ENCODE measurements at regions not wholly inside any gene's neighbourhood (a gene's known extent, or its start where the extent isn't known, plus 50 kb on each side); places are given as distances from the start of the nearest gene placed in this dataset.

- WGBS (ENCODE audit: insufficient coverage, insufficient replicate concordance, low lambda C conversion rate, missing lambda C conversion rate) = 69% methylated on average over 2 of the region's 2 CpGs
These were observed 61.3 kb upstream of the BICC1 start for GRCh38 chr10:58451193-58451889.

GRCh38 chr10:58453105-58453504, 59.6 kb upstream of the BICC1 start:
- TF ChIP-seq YBX1 (IDR thresholded peaks at IDR 0.05) = no peak
- no peak for TF ChIP-seq BRCA1 (IDR thresholded peaks at IDR 0.05; ENCODE audit: low read depth, low read length)
- TF ChIP-seq ZSCAN29 (IDR thresholded peaks at IDR 0.05) = no peak
- no peak for TF ChIP-seq NBN (IDR thresholded peaks at IDR 0.05)
- no peak for TF ChIP-seq SPI1 (IDR thresholded peaks at IDR 0.05; ENCODE audit: borderline replicate concordance, insufficient read depth, low read depth, low read length)
- POLR2A ChIA-PET = no interaction called here
- in situ Hi-C loops (cut with MboI) = no loop called here
- Histone ChIP-seq H4K20me1 (ENCODE audit: control insufficient read depth, insufficient read depth) (no peaks in the 10 kb centered on the region), H3K27me3 (replicated peaks in 1 of 2; ENCODE audit: control insufficient read depth in 2 of 2, insufficient read depth in 2 of 2, low read length in 1 of 2) (no peaks in the 10 kb centered on the region; a peak in 1 of 4 replicates), H2AFZ (ENCODE audit: control insufficient read depth, low read depth, low read length) (no peak overlapping the region), H3K9me3 (replicated peaks; ENCODE audit: control insufficient read depth, insufficient read depth, low read length) (no peaks in the 10 kb centered on the region), H3K4me1 (ENCODE audit: control insufficient read depth, insufficient read depth, low read length) (no peaks in the 10 kb centered on the region), H3K27ac (ENCODE audit: control insufficient read depth, insufficient read depth) (no peak overlapping the region), H3K79me2 (ENCODE audit: control insufficient read depth, insufficient read depth, low read length) (no peaks in the 10 kb centered on the region), H3K36me3 (ENCODE audit: control insufficient read depth in 2 of 2, insufficient read depth in 2 of 2, low read length in 1 of 2) (no peaks in the 10 kb centered on the region), H3K4me2 (ENCODE audit: control insufficient read depth, insufficient read depth) (no peak overlapping the region), H3K4me3 (no peak overlapping the region), H3K9ac (ENCODE audit: control insufficient read depth, insufficient read depth, low read length) (no peak overlapping the region)
- FAIRE-seq (no peak), DNase-seq (ENCODE audit: low read depth, low spot score) (no peak), ATAC-seq (no peak)
- intact Hi-C loops (cut with micrococcal nuclease; ENCODE audit: unreplicated experiment) = no loop called here
- SMC1A ChIA-PET (ENCODE audit: uncharacterized antibody, unreplicated experiment) = no interaction called here
- 9% methylated on average over 3 of the region's 3 CpGs for WGBS (ENCODE audit: insufficient coverage, insufficient replicate concordance, low lambda C conversion rate, missing lambda C conversion rate)
- no TSS peak for BruUV-seq (replicated peaks)
- RAD21 ChIA-PET (ENCODE audit: unreplicated experiment) = no interaction called here
- CTCF ChIA-PET = no interaction called here

More at GRCh38 chr10:58451193-58451889, 61.3 kb upstream of the BICC1 start:
- CTCF ChIA-PET = interaction anchor here (0.6 kb wide), 1 partner anchor 305 kb away, joined by 4 read pairs; no protein-coding TSS in a partner anchor
- Histone ChIP-seq H3K36me3 (ENCODE audit: control insufficient read depth in 2 of 2, insufficient read depth in 2 of 2, low read length in 1 of 2) (no peaks in the 10 kb centered on the region), H3K27ac (ENCODE audit: control insufficient read depth, insufficient read depth) (no peak overlapping the region), H3K9me3 (replicated peaks; ENCODE audit: control insufficient read depth, insufficient read depth, low read length) (no peaks in the 10 kb centered on the region), H3K9ac (ENCODE audit: control insufficient read depth, insufficient read depth, low read length) (no peak overlapping the region), H4K20me1 (ENCODE audit: control insufficient read depth, insufficient read depth) (no peaks in the 10 kb centered on the region), H3K4me2 (ENCODE audit: control insufficient read depth, insufficient read depth) (no peak overlapping the region), H2AFZ (ENCODE audit: control insufficient read depth, low read depth, low read length) (no peak overlapping the region), H3K27me3 (replicated peaks in 1 of 2; ENCODE audit: control insufficient read depth in 2 of 2, insufficient read depth in 2 of 2, low read length in 1 of 2) (no peaks in the 10 kb centered on the region; a peak in 1 of 4 replicates), H3K4me1 (ENCODE audit: control insufficient read depth, insufficient read depth, low read length) (no peaks in the 10 kb centered on the region), H3K79me2 (ENCODE audit: control insufficient read depth, insufficient read depth, low read length) (no peaks in the 10 kb centered on the region), H3K4me3 (no peak overlapping the region)
- intact Hi-C loops (cut with micrococcal nuclease; ENCODE audit: unreplicated experiment) = no loop called here
- no peak for DNase-seq (ENCODE audit: low read depth, low spot score)
- POLR2A ChIA-PET = no interaction called here
- BruUV-seq (replicated peaks) = no TSS peak
- TF ChIP-seq IRF4 (IDR thresholded peaks at IDR 0.05; ENCODE audit: low read depth, low read length) (no peak), EED (IDR thresholded peaks at IDR 0.05; ENCODE audit: low read depth) (no peak), EZH2 (IDR thresholded peaks at IDR 0.05; ENCODE audit: borderline replicate concordance, control insufficient read depth, low read depth, low read length) (no peak), IKZF2 (IDR thresholded peaks at IDR 0.05) (no peak)
- in situ Hi-C loops (cut with MboI) = no loop called here
- RAD21 ChIA-PET (ENCODE audit: unreplicated experiment) = no interaction called here
- SMC1A ChIA-PET (ENCODE audit: uncharacterized antibody, unreplicated experiment) = no interaction called here
- no peak for ATAC-seq
- FAIRE-seq = no peak

Measured in GM12878 (cell line).